ENCODE measurements at regions not wholly inside any gene's neighbourhood (a gene's known extent, or its start where the extent isn't known, plus 50 kb on each side); places are given as distances from the start of the nearest gene placed in this dataset.

GRCh38 chr3:147551491-147551890, 142.3 kb downstream of the ZIC1 start:
- H3K4me2 ChIP-seq (ENCODE audit: control insufficient read depth, insufficient read depth): no peak overlapping the region
- H3K4me1 ChIP-seq (ENCODE audit: control insufficient read depth, insufficient read depth, low read length): no peaks in the 10 kb centered on the region
- POLR2A ChIA-PET: no interaction called here
- no peak for TF ChIP-seq CBFB (IDR thresholded peaks at IDR 0.05; ENCODE audit: low read depth)
- TF ChIP-seq PAX8 (IDR thresholded peaks at IDR 0.05): no peak
- no peak for TF ChIP-seq HDGF (IDR thresholded peaks at IDR 0.05)
- no peak for TF ChIP-seq HCFC1 (IDR thresholded peaks at IDR 0.05; ENCODE audit: low read length)
- TF ChIP-seq BACH1 (IDR thresholded peaks at IDR 0.05; ENCODE audit: borderline replicate concordance): no peak
- TF ChIP-seq ATF3 (IDR thresholded peaks at IDR 0.05; ENCODE audit: borderline replicate concordance, extremely low read depth, low read depth, low read length): no peak
- no peak for TF ChIP-seq MTA3 (IDR thresholded peaks at IDR 0.05; ENCODE audit: borderline replicate concordance, low read length)
- no peak for TF ChIP-seq SREBF2 (IDR thresholded peaks at IDR 0.05; ENCODE audit: low read length)
- TF ChIP-seq, protein P1, sequence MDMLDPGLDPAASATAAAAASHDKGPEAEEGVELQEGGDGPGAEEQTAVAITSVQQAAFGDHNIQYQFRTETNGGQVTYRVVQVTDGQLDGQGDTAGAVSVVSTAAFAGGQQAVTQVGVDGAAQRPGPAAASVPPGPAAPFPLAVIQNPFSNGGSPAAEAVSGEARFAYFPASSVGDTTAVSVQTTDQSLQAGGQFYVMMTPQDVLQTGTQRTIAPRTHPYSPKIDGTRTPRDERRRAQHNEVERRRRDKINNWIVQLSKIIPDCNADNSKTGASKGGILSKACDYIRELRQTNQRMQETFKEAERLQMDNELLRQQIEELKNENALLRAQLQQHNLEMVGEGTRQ (IDR thresholded peaks at IDR 0.05; ENCODE audit: borderline replicate concordance, low read depth, low read length): no peak
- TF ChIP-seq IRF4 (IDR thresholded peaks at IDR 0.05; ENCODE audit: low read depth, low read length): no peak
- TF ChIP-seq PML (IDR thresholded peaks at IDR 0.05; ENCODE audit: low read length): no peak
- no peak for TF ChIP-seq NR2C2 (IDR thresholded peaks at IDR 0.05; ENCODE audit: borderline replicate concordance, control insufficient read depth, insufficient read length, low read depth)
- no peak for TF ChIP-seq POLR2AphosphoS5 (IDR thresholded peaks at IDR 0.05; ENCODE audit: low read length)
- TF ChIP-seq EED (IDR thresholded peaks at IDR 0.05; ENCODE audit: low read depth): no peak
- TF ChIP-seq TCF12 (IDR thresholded peaks at IDR 0.05; ENCODE audit: low read depth, low read length): no peak
- TF ChIP-seq BCL11A (IDR thresholded peaks at IDR 0.05; ENCODE audit: low read depth, low read length): no peak
- TF ChIP-seq ZNF274 (IDR thresholded peaks at IDR 0.05; ENCODE audit: insufficient read depth, insufficient read length): no peak
- no peak overlapping the region for H3K27ac ChIP-seq (ENCODE audit: control insufficient read depth, insufficient read depth)
- no peak overlapping the region for H3K4me3 ChIP-seq
- BruUV-seq (replicated peaks): no TSS peak
- in situ Hi-C loops (cut with MboI) (no loop called here), intact Hi-C loops (cut with micrococcal nuclease; ENCODE audit: unreplicated experiment) (no loop called here)
- H3K36me3 ChIP-seq (ENCODE audit: control insufficient read depth in 2 of 2, insufficient read depth in 2 of 2, low read length in 1 of 2): no peaks in the 10 kb centered on the region
- H2AFZ ChIP-seq (ENCODE audit: control insufficient read depth, low read depth, low read length): no peak overlapping the region
- SMC1A ChIA-PET (ENCODE audit: uncharacterized antibody, unreplicated experiment): interaction anchor here (1.0 kb wide), 1 partner anchor 27 kb away, joined by 3 read pairs; no protein-coding TSS in a partner anchor
- no peak for FAIRE-seq
- H4K20me1 ChIP-seq (ENCODE audit: control insufficient read depth, insufficient read depth): no peaks in the 10 kb centered on the region
- no peaks in the 10 kb centered on the region for H3K9me3 ChIP-seq (replicated peaks; ENCODE audit: control insufficient read depth, insufficient read depth, low read length)
- no peak for ATAC-seq
- CTCF ChIA-PET: no interaction called here
- H3K9ac ChIP-seq (ENCODE audit: control insufficient read depth, insufficient read depth, low read length): no peak overlapping the region
- WGBS (ENCODE audit: insufficient coverage, insufficient replicate concordance, low lambda C conversion rate, missing lambda C conversion rate): 38% methylated on average over 3 of the region's 3 CpGs
- RAD21 ChIA-PET (ENCODE audit: unreplicated experiment): no interaction called here
- DNase-seq (ENCODE audit: low read depth, low spot score): no peak
- no peaks in the 10 kb centered on the region for H3K79me2 ChIP-seq (ENCODE audit: control insufficient read depth, insufficient read depth, low read length)
- H3K27me3 ChIP-seq (replicated peaks in 1 of 2; ENCODE audit: control insufficient read depth in 2 of 2, insufficient read depth in 2 of 2, low read length in 1 of 2): no peaks in the 10 kb centered on the region
